NOMO-1 treated with dmso at 0.1 percent for 144 hours (cell line): ENCODE measurements at regions not wholly inside any gene's neighbourhood (a gene's known extent, or its start where the extent isn't known, plus 50 kb on each side); places are given as distances from the start of the nearest gene placed in this dataset.

Experiments used
- DNase-seq: peaks from one replicate; lab custom pipeline; 2025; ENCODE audit not compliant: unreplicated experiment; lab: John Stamatoyannopoulos, UW

- no peak for DNase-seq
Observed at GRCh38 chr18:39871961-39872360, 2083.1 kb upstream of the PIK3C3 start.

- DNase-seq: no peak
Observed at GRCh38 chr18:39870591-39870990, 2084.4 kb upstream of the PIK3C3 start.

- DNase-seq: no peak
Observed at GRCh38 chr18:39863916-39864315, 2091.1 kb upstream of the PIK3C3 start.

- no peak for DNase-seq
Observed at GRCh38 chr18:39862341-39862740, 2092.7 kb upstream of the PIK3C3 start.

GRCh38 chr18:39854291-39854690, 2100.7 kb upstream of the PIK3C3 start:
- no peak for DNase-seq

- DNase-seq: no peak
Observed at GRCh38 chr18:39846265-39846664, 2108.8 kb upstream of the PIK3C3 start.

- DNase-seq: no peak
Observed at GRCh38 chr18:39845631-39846030, 2109.4 kb upstream of the PIK3C3 start.

GRCh38 chr18:39845106-39845505, 2109.9 kb upstream of the PIK3C3 start:
- DNase-seq: no peak

- DNase-seq: no peak
Observed at GRCh38 chr18:39843546-39843945, 2111.5 kb upstream of the PIK3C3 start.

GRCh38 chr18:39842366-39842914, 2112.6 kb upstream of the PIK3C3 start:
- DNase-seq: no peak

- no peak for DNase-seq
Observed at GRCh38 chr18:39841482-39842365, 2113.3 kb upstream of the PIK3C3 start.

GRCh38 chr18:39840856-39841481, 2114.1 kb upstream of the PIK3C3 start:
- no peak for DNase-seq

- DNase-seq: no peak
Observed at GRCh38 chr18:39840406-39840805, 2114.6 kb upstream of the PIK3C3 start.

GRCh38 chr18:39839782-39840181, 2115.3 kb upstream of the PIK3C3 start:
- no peak for DNase-seq

- DNase-seq: no peak
Observed at GRCh38 chr18:39838831-39839230, 2116.2 kb upstream of the PIK3C3 start.

- no peak for DNase-seq
Observed at GRCh38 chr18:39835303-39836030, 2119.6 kb upstream of the PIK3C3 start.

- DNase-seq: no peak
Observed at GRCh38 chr18:39834636-39835035, 2120.4 kb upstream of the PIK3C3 start.

- no peak for DNase-seq
Observed at GRCh38 chr18:39825485-39826150, 2129.4 kb upstream of the PIK3C3 start.

- no peak for DNase-seq
Observed at GRCh38 chr18:39806525-39806924, 2148.5 kb upstream of the PIK3C3 start.

- DNase-seq: no peak
Observed at GRCh38 chr18:39805218-39805617, 2149.8 kb upstream of the PIK3C3 start.

- no peak for DNase-seq
Observed at GRCh38 chr18:39802648-39803229, 2152.3 kb upstream of the PIK3C3 start.
